ENCODE measurements at regions not wholly inside any gene's neighbourhood (a gene's known extent, or its start where the extent isn't known, plus 50 kb on each side); places are given as distances from the start of the nearest gene placed in this dataset.

DNA sequence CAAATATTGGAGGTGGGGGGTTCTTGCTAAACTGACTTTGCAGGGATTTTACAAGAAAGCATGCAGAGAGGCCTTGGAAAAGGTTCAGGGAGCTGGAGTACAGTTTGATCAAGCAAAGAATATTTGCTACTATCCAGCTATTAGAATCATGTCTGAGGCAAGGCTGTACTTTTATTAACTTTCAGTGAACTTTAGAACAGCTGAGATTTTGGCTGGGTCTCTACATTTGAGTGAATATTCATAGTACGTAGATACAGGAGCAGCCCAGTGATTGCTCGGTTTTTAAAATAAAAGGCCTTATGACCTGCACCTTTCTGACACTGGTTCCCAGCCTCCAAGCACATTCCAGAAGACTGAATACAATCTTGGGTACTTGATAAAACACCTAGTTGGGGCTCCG, 496.8 kb upstream of the AKR1E2 start:
- TF ChIP-seq POLR2A (IDR thresholded peaks at IDR 0.05) (no peak), CTCF (IDR thresholded peaks at IDR 0.05 in 8 of 11, conservative IDR thresholded peaks at IDR 0.05 in 3 of 11) (no peak), POLR2AphosphoS5 (IDR thresholded peaks at IDR 0.05) (no peak)
